ENCODE measurements at regions not wholly inside any gene's neighbourhood (a gene's known extent, or its start where the extent isn't known, plus 50 kb on each side); places are given as distances from the start of the nearest gene placed in this dataset.

DNA sequence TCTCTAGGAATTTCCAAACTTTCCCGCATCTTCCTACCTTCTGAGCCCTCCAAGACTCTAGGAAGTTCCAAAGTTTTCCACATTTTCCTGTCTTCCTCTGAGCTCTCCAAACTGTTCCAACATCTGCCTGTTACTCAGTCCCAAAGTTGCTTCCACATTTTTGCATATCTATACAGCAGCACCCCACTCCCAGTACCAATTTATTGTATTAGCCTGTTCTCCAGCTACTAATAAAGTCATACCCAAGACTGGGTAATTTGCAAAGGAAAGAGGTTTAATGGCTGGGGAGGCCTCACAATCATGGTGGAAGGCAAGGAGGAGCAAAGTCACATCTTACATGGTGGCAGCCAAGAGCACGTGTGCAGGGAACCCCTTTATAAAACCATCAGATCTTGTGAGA lies 82.9 kb upstream of the DSCAM start:
- dilution Hi-C loops (cut with HindIII; ENCODE audit: low sequenced_read_pairs, unreplicated experiment): no loop called here

More for the DNA sequence above, 82.9 kb upstream of the DSCAM start:
- intact Hi-C loops (cut with micrococcal nuclease) (no loop called here), in situ Hi-C loops (cut with MboI; ENCODE audit: low sequenced_read_pairs) (no loop called here)
- no peak overlapping the region for H3K56ac ChIP-seq (ENCODE audit: extremely low read depth, insufficient read depth, low read length)
- H3K4me2 ChIP-seq (ENCODE audit: low read depth, low read length): no peak overlapping the region
- no peaks in the 10 kb centered on the region for H3K27me3 ChIP-seq (ENCODE audit: control insufficient read depth, insufficient read depth, low read length)
- H4K5ac ChIP-seq (ENCODE audit: low read depth, low read length): no peak overlapping the region
- no peak overlapping the region for H2BK120ac ChIP-seq (ENCODE audit: low read depth, low read length)
- no peak overlapping the region for H4K91ac ChIP-seq (ENCODE audit: insufficient read depth, low read depth, low read length)
- no peak overlapping the region for H3K23ac ChIP-seq (ENCODE audit: low read depth, low read length)
- no peaks in the 10 kb centered on the region for H3K4me1 ChIP-seq (ENCODE audit: control insufficient read depth, insufficient read depth, low read length)
- H3K9ac ChIP-seq (ENCODE audit: low read depth, low read length): no peak overlapping the region
- no peak overlapping the region for H3K18ac ChIP-seq (ENCODE audit: low read depth, low read length)
- H2BK20ac ChIP-seq (ENCODE audit: low read depth, low read length): no peak overlapping the region
- no peak overlapping the region for H2BK5ac ChIP-seq (ENCODE audit: low read depth, low read length, poor library complexity, severe bottlenecking)
- no peak overlapping the region for H3K14ac ChIP-seq (replicated peaks; ENCODE audit: low read depth, low read length)
- TF ChIP-seq SMC3 (IDR thresholded peaks at IDR 0.05; ENCODE audit: low read depth, low read length) (no peak), RAD21 (IDR thresholded peaks at IDR 0.05; ENCODE audit: low read length) (no peak), RCOR1 (IDR thresholded peaks at IDR 0.05; ENCODE audit: insufficient replicate concordance, low read length) (no peak), POLR2A (IDR thresholded peaks at IDR 0.05; ENCODE audit: low read depth, low read length) (no peak), RFX5 (IDR thresholded peaks at IDR 0.05; ENCODE audit: low read depth, low read length) (no peak), MXI1 (IDR thresholded peaks at IDR 0.05; ENCODE audit: borderline replicate concordance, low read depth, low read length) (no peak), MAZ (IDR thresholded peaks at IDR 0.05; ENCODE audit: borderline replicate concordance, low read depth, low read length) (no peak), NFE2L2 (IDR thresholded peaks at IDR 0.05; ENCODE audit: low read depth, low read length) (no peak), MAFK (IDR thresholded peaks at IDR 0.05; ENCODE audit: low read depth, low read length) (no peak), CHD1 (IDR thresholded peaks at IDR 0.05; ENCODE audit: low read depth, low read length) (no peak), USF2 (IDR thresholded peaks at IDR 0.05; ENCODE audit: low read depth, low read length) (no peak), FOS (IDR thresholded peaks at IDR 0.05; ENCODE audit: low read depth, low read length) (no peak), ELK1 (IDR thresholded peaks at IDR 0.05; ENCODE audit: borderline replicate concordance, low read depth, low read length) (no peak), CEBPB (IDR thresholded peaks at IDR 0.05; ENCODE audit: low read depth, low read length) (no peak), BHLHE40 (IDR thresholded peaks at IDR 0.05; ENCODE audit: low read depth, low read length) (no peak)
- TF ChIP-seq, protein P1, sequence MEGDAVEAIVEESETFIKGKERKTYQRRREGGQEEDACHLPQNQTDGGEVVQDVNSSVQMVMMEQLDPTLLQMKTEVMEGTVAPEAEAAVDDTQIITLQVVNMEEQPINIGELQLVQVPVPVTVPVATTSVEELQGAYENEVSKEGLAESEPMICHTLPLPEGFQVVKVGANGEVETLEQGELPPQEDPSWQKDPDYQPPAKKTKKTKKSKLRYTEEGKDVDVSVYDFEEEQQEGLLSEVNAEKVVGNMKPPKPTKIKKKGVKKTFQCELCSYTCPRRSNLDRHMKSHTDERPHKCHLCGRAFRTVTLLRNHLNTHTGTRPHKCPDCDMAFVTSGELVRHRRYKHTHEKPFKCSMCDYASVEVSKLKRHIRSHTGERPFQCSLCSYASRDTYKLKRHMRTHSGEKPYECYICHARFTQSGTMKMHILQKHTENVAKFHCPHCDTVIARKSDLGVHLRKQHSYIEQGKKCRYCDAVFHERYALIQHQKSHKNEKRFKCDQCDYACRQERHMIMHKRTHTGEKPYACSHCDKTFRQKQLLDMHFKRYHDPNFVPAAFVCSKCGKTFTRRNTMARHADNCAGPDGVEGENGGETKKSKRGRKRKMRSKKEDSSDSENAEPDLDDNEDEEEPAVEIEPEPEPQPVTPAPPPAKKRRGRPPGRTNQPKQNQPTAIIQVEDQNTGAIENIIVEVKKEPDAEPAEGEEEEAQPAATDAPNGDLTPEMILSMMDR (conservative IDR thresholded peaks at IDR 0.05; ENCODE audit: low read depth, low read length): no peak
- 80% methylated on average over 1 of the region's 2 CpGs; no CpG with 5 or more reads in 1 of the 2 experiments for WGBS, 2 experiments (ENCODE audit: extremely low coverage in 2 of 2, insufficient read length in 1 of 2)
- no peak overlapping the region for H2AK5ac ChIP-seq (ENCODE audit: low read depth, low read length)
- BruUV-seq (replicated peaks): no TSS peak
- no peaks in the 10 kb centered on the region for H3K79me1 ChIP-seq (ENCODE audit: low read depth in 1 of 2, low read length in 2 of 2)
- no peak overlapping the region for H4K8ac ChIP-seq (ENCODE audit: low read depth in 2 of 2, low read length in 2 of 2)
- DNase-seq: no peak
- no peaks in the 10 kb centered on the region for H3K9me1 ChIP-seq (ENCODE audit: insufficient read depth, low read length)
- H3K4ac ChIP-seq (ENCODE audit: low read depth, low read length): no peak overlapping the region
- no peaks in the 10 kb centered on the region for H4K20me1 ChIP-seq (ENCODE audit: insufficient read depth, low read length)
- H2AFZ ChIP-seq (replicated peaks; ENCODE audit: low read length, poor library complexity): no peak overlapping the region
- no peak overlapping the region for H3K27ac ChIP-seq (ENCODE audit: insufficient read depth, low read length)
- CTCF ChIA-PET: no interaction called here
- peaks cover 25% of the 10 kb centered on the region for H3K9me3 ChIP-seq (ENCODE audit: control insufficient read depth, insufficient read depth, low read length)
- no peak overlapping the region for H3K4me3 ChIP-seq (ENCODE audit: insufficient read depth, low read depth, low read length)
- ATAC-seq (ENCODE audit: low read depth): no peak
- no peak overlapping the region for H2AK9ac ChIP-seq (replicated peaks; ENCODE audit: low read depth, low read length, poor library complexity)
- no peaks in the 10 kb centered on the region for H3K36me3 ChIP-seq (ENCODE audit: control insufficient read depth, insufficient read depth, low read length)
- POLR2A ChIA-PET (ENCODE audit: unreplicated experiment): no interaction called here
- no peak overlapping the region for H2BK15ac ChIP-seq (ENCODE audit: low read depth, low read length)
